GM06990 (cell line): ENCODE measurements at regions not wholly inside any gene's neighbourhood (a gene's known extent, or its start where the extent isn't known, plus 50 kb on each side); places are given as distances from the start of the nearest gene placed in this dataset.

Source experiments
- DNase-seq: peaks from one replicate; pipeline ENCODE4 v3.0.0-alpha.2; 2011; ENCODE audit not compliant: insufficient read length; ENCODE audit errors: extremely low read depth
- H3K27me3 ChIP-seq: replicated peaks from 2 replicates; pipeline ENCODE4 v1.6.0; 2011; ENCODE audit warnings: low read length; ENCODE audit not compliant: control insufficient read depth, insufficient read depth
- H3K36me3 ChIP-seq: 2 replicates; pipeline ENCODE4 v1.5.1; 2011; ENCODE audit warnings: low read length; ENCODE audit not compliant: control insufficient read depth, insufficient read depth
- H3K4me3 ChIP-seq: replicated peaks from 2 replicates; pipeline ENCODE4 v1.5.1; 2011; ENCODE audit warnings: low read depth, mild to moderate bottlenecking, control low read depth, low read length
- CTCF ChIP-seq: IDR thresholded peaks from 2 replicates; pipeline ENCODE4 v1.5.1; 2011; ENCODE audit warnings: low read length, control low read depth, mild to moderate bottlenecking, inconsistent platforms; ENCODE audit not compliant: insufficient read depth, poor library complexity, severe bottlenecking

GRCh38 chr5:82523633-82524032 lies 245.5 kb upstream of the RPS23 start:
- no peaks in the 10 kb centered on the region for H3K27me3 ChIP-seq
- no peak for TF ChIP-seq CTCF
- DNase-seq = no peak
- no peaks in the 10 kb centered on the region for H3K36me3 ChIP-seq
- H3K4me3 ChIP-seq = no peak overlapping the region

GRCh38 chr5:82522897-82523296 lies 244.7 kb upstream of the RPS23 start:
- no peaks in the 10 kb centered on the region for H3K36me3 ChIP-seq
- no peak overlapping the region for H3K4me3 ChIP-seq
- no peak for DNase-seq
- no peak for TF ChIP-seq CTCF
- H3K27me3 ChIP-seq = no peaks in the 10 kb centered on the region

GRCh38 chr5:82521431-82522051 lies 243.4 kb upstream of the RPS23 start:
- H3K27me3 ChIP-seq = no peaks in the 10 kb centered on the region
- H3K36me3 ChIP-seq = no peaks in the 10 kb centered on the region
- DNase-seq = no peak
- no peak overlapping the region for H3K4me3 ChIP-seq
- TF ChIP-seq CTCF = no peak

GRCh38 chr5:82519558-82519957 lies 241.4 kb upstream of the RPS23 start:
- no peak for DNase-seq
- Histone ChIP-seq H3K27me3 (no peaks in the 10 kb centered on the region), H3K4me3 (no peak overlapping the region), H3K36me3 (no peaks in the 10 kb centered on the region)
- TF ChIP-seq CTCF = no peak

- H3K36me3 ChIP-seq = no peaks in the 10 kb centered on the region
- no peaks in the 10 kb centered on the region for H3K27me3 ChIP-seq
- DNase-seq = no peak
- TF ChIP-seq CTCF = no peak
- no peak overlapping the region for H3K4me3 ChIP-seq
These were observed 239.5 kb upstream of the RPS23 start for GRCh38 chr5:82517544-82518075.

GRCh38 chr5:82513738-82514137 lies 235.6 kb upstream of the RPS23 start:
- no peak for DNase-seq

More at GRCh38 chr5:82513738-82514137, 235.6 kb upstream of the RPS23 start:
- Histone ChIP-seq H3K4me3 (no peak overlapping the region), H3K36me3 (no peaks in the 10 kb centered on the region), H3K27me3 (no peaks in the 10 kb centered on the region)
- TF ChIP-seq CTCF = no peak
